ENCODE measurements at regions not wholly inside any gene's neighbourhood (a gene's known extent, or its start where the extent isn't known, plus 50 kb on each side); places are given as distances from the start of the nearest gene placed in this dataset.
"Not testable (repeated sequence)": the region's sequence is repeated elsewhere in the genome, so short reads cannot be mapped to it uniquely, and the experiment has no call there.

- not testable (repeated sequence) for TF ChIP-seq TARDBP (IDR thresholded peaks at IDR 0.05); ELF1 (tag; IDR thresholded peaks at IDR 0.05); THRA (IDR thresholded peaks at IDR 0.05); ZNF583 (CRISPR knock-in tag; IDR thresholded peaks at IDR 0.05); POLR2AphosphoS5 (IDR thresholded peaks at IDR 0.05; ENCODE audit: control insufficient read depth, insufficient read depth, low read depth, low read length); E4F1 (CRISPR knock-in tag; IDR thresholded peaks at IDR 0.05; ENCODE audit: borderline replicate concordance)
Observed at GRCh38 chr6:119665432-119665831, 315.9 kb upstream of the MAN1A1 start.
